ENCODE measurements at regions not wholly inside any gene's neighbourhood (a gene's known extent, or its start where the extent isn't known, plus 50 kb on each side); places are given as distances from the start of the nearest gene placed in this dataset.

DNA sequence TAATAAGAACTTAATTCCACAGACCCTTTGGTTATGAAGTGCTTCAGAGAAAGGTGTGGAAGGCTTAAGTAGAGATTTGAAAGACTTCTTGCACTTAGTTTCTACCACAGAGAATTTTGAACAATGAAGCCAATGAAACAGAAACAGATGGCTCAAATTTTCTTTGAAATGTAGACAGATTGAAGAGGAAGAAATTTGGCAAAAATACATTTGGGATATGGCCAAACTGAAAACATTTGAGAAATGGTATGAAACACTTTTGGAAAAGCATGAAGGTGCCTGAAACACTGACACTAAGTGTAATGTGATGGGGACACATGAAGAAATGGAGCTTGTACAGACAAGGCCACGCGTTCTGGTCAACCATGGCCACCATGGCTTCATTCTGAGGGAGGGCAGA, 272.4 kb upstream of the EXOC2 start:
- TF ChIP-seq SIN3A (IDR thresholded peaks at IDR 0.05; ENCODE audit: borderline replicate concordance, insufficient read depth, low read length), result no peak
- no peak for TF ChIP-seq POLR2AphosphoS5 (IDR thresholded peaks at IDR 0.05; ENCODE audit: low read depth, low read length)
